HepG2 (cell line): ENCODE measurements at regions not wholly inside any gene's neighbourhood (a gene's known extent, or its start where the extent isn't known, plus 50 kb on each side); places are given as distances from the start of the nearest gene placed in this dataset.

Experiments used
- AKAP8 ChIP-seq: sonication (generic); formaldehyde crosslinking; IDR thresholded peaks from 2 replicates; pipeline ENCODE4 v1.5.1; 2020; ENCODE audit warnings: mild to moderate bottlenecking, missing genetic modification reagents
- ARNTL ChIP-seq: sonication (generic); formaldehyde crosslinking; IDR thresholded peaks from 2 replicates; pipeline ENCODE4 v1.4.0; 2020; ENCODE audit warnings: mild to moderate bottlenecking, missing genetic modification reagents
- ATF1 ChIP-seq: IDR thresholded peaks from 2 replicates; pipeline ENCODE4 v1.6.1; 2016; ENCODE audit warnings: mild to moderate bottlenecking, control low read depth
- CEBPB ChIP-seq: IDR thresholded peaks from 2 replicates; pipeline ENCODE4 v1.6.1; 2011; ENCODE audit warnings: low read depth, low read length, improper control_type of control experiment, borderline replicate concordance
- ELF3 ChIP-seq: IDR thresholded peaks from 2 replicates; pipeline ENCODE4 v1.6.1; 2016; ENCODE audit warnings: missing genetic modification reagents, missing compliant biosample characterization
- ETV5 ChIP-seq: IDR thresholded peaks from 2 replicates; pipeline ENCODE4 v1.6.1; 2018; ENCODE audit warnings: missing biosample characterization, missing genetic modification reagents, inconsistent platforms, borderline replicate concordance
- ETV6 ChIP-seq: sonication (generic); formaldehyde crosslinking; conservative IDR thresholded peaks from 2 replicates; pipeline ENCODE4 v1.4.0; 2020; ENCODE audit warnings: missing genetic modification reagents
- FOXP1 ChIP-seq, 2 experiments: fragments of 450-650 bp in 1 of 2; IDR thresholded peaks; 2 replicates each; pipeline ENCODE4 v1.6.1; 2017 to 2018; ENCODE audit warnings: antibody characterized with exemption in 1 of 2
- HNRNPK ChIP-seq: fragments of 200-400 bp; formaldehyde crosslinking; IDR thresholded peaks from 2 replicates; pipeline ENCODE4 v1.6.1; 2018; ENCODE audit warnings: low read length, low read depth, moderate library complexity, mild to moderate bottlenecking; ENCODE audit not compliant: poor library complexity, severe bottlenecking
- JUND ChIP-seq: sonication (generic); formaldehyde crosslinking; IDR thresholded peaks from 2 replicates; pipeline ENCODE4 v1.8.0; 2022; ENCODE audit warnings: mild to moderate bottlenecking, missing genetic modification reagents
- KMT2A ChIP-seq: sonication (generic); formaldehyde crosslinking; IDR thresholded peaks from 2 replicates; pipeline ENCODE4 v1.4.0; 2020; ENCODE audit warnings: missing genetic modification reagents
- MED13 ChIP-seq: sonication (generic); formaldehyde crosslinking; IDR thresholded peaks from 2 replicates; pipeline ENCODE4 v1.5.0; 2020; ENCODE audit warnings: missing genetic modification reagents
- NCOR1 ChIP-seq: fragments of 200-600 bp; sonication (generic); IDR thresholded peaks from 2 replicates; pipeline ENCODE4 v1.7.0; 2017; ENCODE audit warnings: antibody characterized with exemption, low read length, borderline replicate concordance
- NR2F6 ChIP-seq, 2 experiments: IDR thresholded peaks; 2 replicates each; pipeline ENCODE4 v1.6.1; 2016; ENCODE audit warnings: antibody characterized with exemption in 1 of 2, mild to moderate bottlenecking in 1 of 2
- PHF20 ChIP-seq: sonication (generic); formaldehyde crosslinking; IDR thresholded peaks from 2 replicates; pipeline ENCODE4 v1.5.0; 2020; ENCODE audit warnings: mild to moderate bottlenecking, missing genetic modification reagents
- PRDM10 ChIP-seq: sonication (generic); formaldehyde crosslinking; IDR thresholded peaks from 2 replicates; pipeline ENCODE4 v1.4.0; 2020; ENCODE audit warnings: low read depth, missing genetic modification reagents
- RBAK ChIP-seq: sonication (generic); formaldehyde crosslinking; IDR thresholded peaks from 2 replicates; pipeline ENCODE4 v1.5.1; 2020; ENCODE audit warnings: mild to moderate bottlenecking, missing genetic modification reagents
- SMC3 ChIP-seq: IDR thresholded peaks from 2 replicates; pipeline ENCODE4 v1.6.1; 2011; ENCODE audit warnings: low read length, improper control_type of control experiment
- U2AF2 ChIP-seq: fragments of 200-400 bp; formaldehyde crosslinking; IDR thresholded peaks from 2 replicates; pipeline ENCODE4 v1.6.1; 2017; ENCODE audit warnings: low read depth, mild to moderate bottlenecking, low read length
- XRCC5 ChIP-seq: fragments of 200-400 bp; formaldehyde crosslinking; optimal IDR thresholded peaks from 2 replicates; pipeline ENCODE3; 2017; ENCODE audit warnings: mild to moderate bottlenecking, low read length
- ZBTB44 ChIP-seq: sonication (generic); formaldehyde crosslinking; IDR thresholded peaks from 2 replicates; pipeline ENCODE4 v1.4.0; 2020; ENCODE audit warnings: missing genetic modification reagents
- ZFP1 ChIP-seq: IDR thresholded peaks from 2 replicates; pipeline ENCODE4 v1.6.1; 2016
- ZMYM4 ChIP-seq: sonication (generic); formaldehyde crosslinking; IDR thresholded peaks from 2 replicates; pipeline ENCODE4 v1.8.1; 2023; ENCODE audit warnings: mild to moderate bottlenecking, missing genetic modification reagents
- ZNF205 ChIP-seq: IDR thresholded peaks from 2 replicates; pipeline ENCODE4 v1.6.1; 2018; ENCODE audit warnings: missing biosample characterization, missing genetic modification reagents
- ZNF292 ChIP-seq: sonication (generic); formaldehyde crosslinking; IDR thresholded peaks from 2 replicates; pipeline ENCODE4 v1.8.1; 2022; ENCODE audit warnings: mild to moderate bottlenecking, low read depth, missing genetic modification reagents, borderline replicate concordance
- ZNF333 ChIP-seq: sonication (generic); formaldehyde crosslinking; IDR thresholded peaks from 2 replicates; pipeline ENCODE4 v1.4.0; 2020; ENCODE audit warnings: mild to moderate bottlenecking, missing genetic modification reagents, borderline replicate concordance
- ZNF562 ChIP-seq: sonication (generic); formaldehyde crosslinking; IDR thresholded peaks from 2 replicates; pipeline ENCODE4 v1.8.0; 2022; ENCODE audit warnings: missing genetic modification reagents, borderline replicate concordance
- ZNF577 ChIP-seq: sonication (generic); formaldehyde crosslinking; IDR thresholded peaks from 2 replicates; pipeline ENCODE4 v1.4.0; 2020; ENCODE audit warnings: mild to moderate bottlenecking, low read depth, missing genetic modification reagents, borderline replicate concordance
- ZNF891 ChIP-seq: sonication (generic); formaldehyde crosslinking; IDR thresholded peaks from 2 replicates; pipeline ENCODE4 v1.5.0; 2020; ENCODE audit warnings: mild to moderate bottlenecking, missing genetic modification reagents
- TF ChIP-seq, protein P1 (sequence below): sonication (generic); formaldehyde crosslinking; IDR thresholded peaks from 2 replicates; pipeline ENCODE4 v1.8.1; 2023; ENCODE audit warnings: missing genetic modification reagents, mild to moderate bottlenecking, borderline replicate concordance

GRCh38 chr1:213821943-213822334, 165.8 kb upstream of the PROX1 start (continued):
- TF ChIP-seq ZBTB44 (CRISPR knock-in tag) (no peak), ZMYM4 (no peak), AKAP8 (no peak), NR2F6 (IDR thresholded peaks at IDR 0.05) (no peak), NR2F6 (CRISPR knock-in tag; IDR thresholded peaks at IDR 0.05) (no peak), ZNF205 (CRISPR knock-in tag) (no peak), ZNF292 (CRISPR knock-in tag) (no peak), CEBPB (no peak), ETV5 (peak; percentile 29; the same call in 1 of the 2 replicates), SMC3 (no peak), ELF3 (CRISPR knock-in tag) (0 out of 2 replicates have a peak, but pooled peaks have one; percentile 57), PRDM10 (CRISPR knock-in tag) (no peak), MED13 (no peak), NCOR1 (no peak), ETV6 (no peak), HNRNPK (no peak), ZNF891 (CRISPR knock-in tag) (no peak), ATF1 (CRISPR knock-in tag) (no peak), ZNF562 (CRISPR knock-in tag) (no peak), PHF20 (CRISPR knock-in tag) (no peak), FOXP1 (IDR thresholded peaks at IDR 0.05) (no peak), FOXP1 (CRISPR knock-in tag; IDR thresholded peaks at IDR 0.05) (no peak), U2AF2 (no peak), KMT2A (CRISPR knock-in tag) (no peak), ZNF333 (CRISPR knock-in tag) (no peak), XRCC5 (no peak), ZNF577 (CRISPR knock-in tag) (no peak), JUND (CRISPR knock-in tag) (no peak), ARNTL (CRISPR knock-in tag) (no peak), RBAK (CRISPR knock-in tag) (no peak), ZFP1 (CRISPR knock-in tag) (no peak)
- TF ChIP-seq, protein P1, sequence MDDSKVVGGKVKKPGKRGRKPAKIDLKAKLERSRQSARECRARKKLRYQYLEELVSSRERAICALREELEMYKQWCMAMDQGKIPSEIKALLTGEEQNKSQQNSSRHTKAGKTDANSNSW (CRISPR knock-in tag): no peak
